Omental fat pad (tissue), 3 donors: ENCODE measurements at regions not wholly inside any gene's neighbourhood (a gene's known extent, or its start where the extent isn't known, plus 50 kb on each side); places are given as distances from the start of the nearest gene placed in this dataset.
"Not testable (repeated sequence)": the region's sequence is repeated elsewhere in the genome, so short reads cannot be mapped to it uniquely, and the experiment has no call there.

ENCODE experiments used
- ATAC-seq: fragments of 150-250 bp; one replicate; pipeline ENCODE4 v1.9.1; 2016; ENCODE audit warnings: mild to moderate bottlenecking, moderate library complexity; ENCODE audit not compliant: low FRiP score
- DNase-seq: peaks from one replicate; pipeline ENCODE4 v3.0.0-alpha.2; 2019; ENCODE audit warnings: low spot score
- TF ChIP-seq, protein P1 (sequence below), 3 donors: fragments of 450-650 bp; IDR thresholded peaks; one replicate each; pipeline ENCODE4 v1.5.1; 2016 to 2017; ENCODE audit warnings: antibody characterized with exemption in 3 of 3, mild to moderate bottlenecking in 3 of 3, moderate library complexity in 2 of 3

DNA sequence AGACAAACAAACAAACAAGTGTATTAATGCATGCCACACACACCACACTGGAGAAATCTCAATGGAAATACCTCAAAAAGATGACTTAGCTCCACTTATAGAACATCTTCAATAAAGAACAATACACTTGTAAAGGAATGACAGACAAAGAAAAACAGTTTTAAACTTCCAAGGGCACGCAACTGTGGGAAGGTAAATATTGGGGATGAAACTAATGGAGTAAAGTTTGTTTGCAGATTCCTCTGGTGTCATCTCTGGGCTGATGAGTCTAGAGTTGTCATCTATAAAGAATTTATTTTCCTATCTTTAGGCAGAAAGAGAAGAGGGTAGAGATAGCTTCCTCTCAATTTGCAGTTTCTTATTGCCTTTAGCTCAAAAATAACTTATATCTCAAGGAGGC is 144.0 kb upstream of the ZC3H15 start:
- TF ChIP-seq, protein P1, sequence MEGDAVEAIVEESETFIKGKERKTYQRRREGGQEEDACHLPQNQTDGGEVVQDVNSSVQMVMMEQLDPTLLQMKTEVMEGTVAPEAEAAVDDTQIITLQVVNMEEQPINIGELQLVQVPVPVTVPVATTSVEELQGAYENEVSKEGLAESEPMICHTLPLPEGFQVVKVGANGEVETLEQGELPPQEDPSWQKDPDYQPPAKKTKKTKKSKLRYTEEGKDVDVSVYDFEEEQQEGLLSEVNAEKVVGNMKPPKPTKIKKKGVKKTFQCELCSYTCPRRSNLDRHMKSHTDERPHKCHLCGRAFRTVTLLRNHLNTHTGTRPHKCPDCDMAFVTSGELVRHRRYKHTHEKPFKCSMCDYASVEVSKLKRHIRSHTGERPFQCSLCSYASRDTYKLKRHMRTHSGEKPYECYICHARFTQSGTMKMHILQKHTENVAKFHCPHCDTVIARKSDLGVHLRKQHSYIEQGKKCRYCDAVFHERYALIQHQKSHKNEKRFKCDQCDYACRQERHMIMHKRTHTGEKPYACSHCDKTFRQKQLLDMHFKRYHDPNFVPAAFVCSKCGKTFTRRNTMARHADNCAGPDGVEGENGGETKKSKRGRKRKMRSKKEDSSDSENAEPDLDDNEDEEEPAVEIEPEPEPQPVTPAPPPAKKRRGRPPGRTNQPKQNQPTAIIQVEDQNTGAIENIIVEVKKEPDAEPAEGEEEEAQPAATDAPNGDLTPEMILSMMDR (IDR thresholded peaks at IDR 0.05) = no peak
- DNase-seq = no peak
- ATAC-seq = no peak

DNA sequence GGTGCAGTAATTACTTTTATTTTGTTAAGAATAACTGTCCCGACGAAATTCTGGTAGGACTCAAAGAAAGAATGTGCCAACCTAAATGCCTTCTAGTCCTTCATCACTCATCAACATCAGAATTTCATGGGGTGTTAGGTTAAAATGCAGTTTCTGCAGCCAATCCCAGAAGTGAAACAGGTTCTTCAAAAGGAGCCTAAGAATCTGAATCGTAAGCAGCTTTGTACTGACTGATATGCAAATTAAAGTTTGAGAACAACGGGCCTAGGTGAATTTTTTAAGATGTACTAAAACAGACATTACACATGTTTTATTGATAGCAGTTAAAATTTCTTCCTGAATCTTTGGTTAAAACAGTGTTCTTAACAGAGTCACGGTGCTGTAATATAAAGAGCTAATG is 140.3 kb upstream of the ZC3H15 start:
- no peak for ATAC-seq
- TF ChIP-seq, protein P1 (IDR thresholded peaks at IDR 0.05) = no peak

DNA sequence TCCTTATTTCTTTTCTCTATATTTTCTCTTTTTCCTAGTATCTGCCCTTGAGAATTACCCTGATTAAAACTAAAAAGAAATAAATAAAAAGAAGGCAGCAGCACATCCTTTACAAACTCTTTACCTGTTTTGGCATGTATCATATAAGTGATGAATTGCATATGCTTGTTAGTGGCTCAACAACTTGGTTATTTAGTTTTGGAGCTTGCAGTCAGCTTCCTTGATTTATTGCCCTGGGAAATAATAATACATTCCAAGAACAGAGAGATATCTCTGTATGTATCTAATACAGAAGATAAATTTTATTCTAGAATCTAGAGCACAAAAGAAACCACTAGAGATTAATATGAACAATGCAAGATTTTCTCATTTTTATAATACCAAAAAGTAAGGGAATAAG is 139.8 kb upstream of the ZC3H15 start:
- TF ChIP-seq, protein P1 (IDR thresholded peaks at IDR 0.05) = no peak
- DNase-seq = no peak
- ATAC-seq = no peak

More for the DNA sequence above, 140.3 kb upstream of the ZC3H15 start:
- no peak for DNase-seq

DNA sequence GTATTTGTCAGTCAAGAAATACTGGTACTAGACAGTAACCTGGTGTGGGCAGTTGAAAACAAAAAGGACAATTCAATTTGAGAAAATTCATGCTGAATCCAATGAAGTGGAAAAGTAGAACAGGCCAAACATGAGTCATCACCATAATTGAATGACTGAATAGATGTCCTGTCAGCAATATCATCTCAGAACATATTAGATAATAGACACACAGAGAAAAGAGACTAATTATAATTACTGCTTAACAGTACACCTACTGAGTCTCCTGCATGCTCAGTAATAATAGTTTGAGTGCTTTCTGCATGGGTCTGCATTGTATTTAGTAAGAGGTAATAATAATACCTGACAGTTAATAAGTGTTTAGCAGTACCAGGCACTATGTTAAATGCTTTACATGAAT is 138.6 kb upstream of the ZC3H15 start:
- TF ChIP-seq, protein P1 (IDR thresholded peaks at IDR 0.05) = no peak
- ATAC-seq = no peak
- no peak for DNase-seq

DNA sequence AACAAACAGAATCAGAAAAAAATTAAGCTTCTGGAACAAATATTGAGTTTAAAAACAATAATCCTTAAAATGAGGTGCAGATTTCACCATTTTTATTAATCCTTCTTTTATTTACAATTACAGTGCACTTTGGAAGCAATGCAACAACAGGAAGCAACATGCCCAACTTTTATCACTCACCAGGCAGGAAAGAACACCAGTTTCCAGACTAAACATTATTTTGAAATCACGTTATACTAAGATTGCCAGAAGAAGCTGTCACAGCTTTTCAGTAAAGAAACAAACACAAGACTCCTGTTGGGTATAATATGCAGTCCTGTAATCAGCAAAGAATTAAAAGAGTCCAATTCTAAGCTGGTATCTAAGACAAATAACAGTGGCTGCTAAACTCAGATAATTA is 137.9 kb upstream of the ZC3H15 start:
- ATAC-seq (no peak), DNase-seq (no peak)
- TF ChIP-seq, protein P1 (IDR thresholded peaks at IDR 0.05) = no peak

DNA sequence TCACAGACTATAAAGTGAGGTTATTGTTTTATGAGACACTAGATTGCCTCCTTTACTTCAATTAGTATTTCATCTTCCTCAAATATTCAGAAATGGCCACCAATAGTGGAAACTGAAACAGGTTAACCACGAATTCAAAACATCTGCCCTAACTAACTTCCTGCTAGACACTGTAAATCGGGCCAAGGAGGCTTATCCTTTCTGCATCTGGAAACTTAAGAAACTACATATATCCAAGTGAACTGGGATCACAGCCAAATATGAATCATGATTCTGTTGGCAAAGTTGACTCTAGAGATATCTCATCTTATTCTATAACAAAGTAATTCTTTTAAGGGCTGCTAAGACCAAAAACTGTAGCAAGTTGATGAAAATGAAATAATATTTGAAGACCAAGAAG is 136.6 kb upstream of the ZC3H15 start:
- no peak for ATAC-seq
- no peak for DNase-seq
- TF ChIP-seq, protein P1 (IDR thresholded peaks at IDR 0.05) = no peak

DNA sequence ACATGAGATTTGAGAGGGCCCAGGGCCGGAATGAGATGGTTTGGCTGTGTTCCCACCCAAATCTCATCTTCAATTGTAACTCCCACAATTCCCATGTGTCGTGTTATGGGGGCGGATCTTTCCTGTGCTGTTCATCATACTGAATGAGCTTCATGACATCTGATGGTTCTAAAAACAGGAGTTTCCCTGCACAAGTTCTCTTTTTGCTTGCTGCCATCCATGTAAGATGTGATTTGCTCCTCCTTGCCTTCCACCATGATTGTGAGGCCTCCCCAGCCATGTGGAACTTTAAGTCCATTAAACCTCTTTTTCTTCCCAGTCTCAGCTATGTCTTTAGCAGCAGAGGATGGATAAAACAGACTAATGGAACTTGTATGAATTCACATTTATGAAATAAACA is 131.9 kb upstream of the ZC3H15 start:
- not testable (repeated sequence) for ATAC-seq, DNase-seq

DNA sequence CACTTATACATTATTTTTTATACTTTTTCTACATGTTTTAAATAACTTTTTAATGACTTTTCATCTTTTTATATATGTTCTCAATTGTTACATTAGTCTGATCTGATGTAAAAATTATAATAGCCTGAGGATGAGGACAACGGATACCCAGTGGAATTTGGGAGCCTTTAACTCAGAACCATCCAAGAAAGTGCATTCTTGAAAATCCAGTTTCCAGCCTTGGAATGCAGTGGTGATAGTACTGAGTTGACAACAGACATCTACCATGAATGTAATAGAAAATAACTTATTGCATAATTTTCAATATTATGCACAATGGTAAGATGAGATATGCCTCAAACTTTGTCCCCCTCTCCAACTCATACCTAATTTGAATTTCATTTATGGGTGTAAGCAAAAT is 120.7 kb upstream of the ZC3H15 start:
- TF ChIP-seq, protein P1 (IDR thresholded peaks at IDR 0.05) = no peak
- DNase-seq (no peak), ATAC-seq (no peak)
